Endothelial cell (in vitro differentiated cells): ENCODE measurements at regions not wholly inside any gene's neighbourhood (a gene's known extent, or its start where the extent isn't known, plus 50 kb on each side); places are given as distances from the start of the nearest gene placed in this dataset.

Source experiments
- DNase-seq: peaks from one replicate; pipeline ENCODE4 v3.0.0; 2021; ENCODE audit warnings: low spot score
- H3K27ac Mint-ChIP-seq: one replicate; pipeline ENCODE4 v1.8.0; 2021; ENCODE audit warnings: mixed read lengths, inconsistent platforms; ENCODE audit not compliant: unreplicated experiment
- H3K27me3 Mint-ChIP-seq: one replicate; pipeline ENCODE4 v1.8.0; 2021; ENCODE audit warnings: mild to moderate bottlenecking, moderate library complexity, mixed read lengths, inconsistent platforms; ENCODE audit not compliant: unreplicated experiment
- H3K36me3 Mint-ChIP-seq: one replicate; pipeline ENCODE4 v1.8.0; 2021; ENCODE audit warnings: mild to moderate bottlenecking, low read depth, mixed read lengths, inconsistent platforms; ENCODE audit not compliant: unreplicated experiment
- H3K4me1 Mint-ChIP-seq: one replicate; pipeline ENCODE4 v1.8.0; 2021; ENCODE audit warnings: mild to moderate bottlenecking, mixed read lengths, inconsistent platforms; ENCODE audit not compliant: unreplicated experiment
- H3K4me3 Mint-ChIP-seq: one replicate; pipeline ENCODE4 v1.8.0; 2021; ENCODE audit warnings: mild to moderate bottlenecking, mixed read lengths, inconsistent platforms; ENCODE audit not compliant: unreplicated experiment
- H3K9me3 Mint-ChIP-seq: one replicate; pipeline ENCODE4 v1.8.0; 2021; ENCODE audit warnings: mixed read lengths, inconsistent platforms; ENCODE audit not compliant: unreplicated experiment
- TF ChIP-seq, protein P1 (sequence below): fragments of 200-600 bp; sonication (generic); IDR thresholded peaks from one replicate; pipeline ENCODE4 v1.5.0; 2021; ENCODE audit warnings: antibody characterized with exemption; ENCODE audit not compliant: unreplicated experiment

DNA sequence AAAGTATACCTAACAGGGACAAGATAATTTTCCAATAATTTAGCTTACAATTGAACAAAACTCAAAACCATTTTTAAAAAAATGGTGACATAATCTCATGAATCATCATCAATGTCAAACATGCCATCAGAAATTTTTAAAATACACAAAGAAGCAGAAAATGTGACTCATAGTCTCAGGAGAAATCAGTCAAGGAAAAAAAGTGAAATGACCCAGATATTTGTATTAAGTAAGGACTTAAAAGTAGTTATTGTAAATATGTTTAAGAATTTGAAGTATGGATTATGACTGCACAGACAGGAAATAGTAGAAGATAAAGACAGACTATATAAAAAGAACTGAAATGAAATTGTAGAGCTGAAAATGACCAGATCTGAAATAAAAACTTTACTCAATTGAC lies 473.9 kb upstream of the SYT4 start:
- H3K27ac Mint-ChIP-seq, result no peak overlapping the region
- H3K36me3 Mint-ChIP-seq, result no peaks in the 10 kb centered on the region
- no peaks in the 10 kb centered on the region for H3K27me3 Mint-ChIP-seq
- H3K4me1 Mint-ChIP-seq, result no peaks in the 10 kb centered on the region
- no peak overlapping the region for H3K4me3 Mint-ChIP-seq
- no peak for DNase-seq
- TF ChIP-seq, protein P1, sequence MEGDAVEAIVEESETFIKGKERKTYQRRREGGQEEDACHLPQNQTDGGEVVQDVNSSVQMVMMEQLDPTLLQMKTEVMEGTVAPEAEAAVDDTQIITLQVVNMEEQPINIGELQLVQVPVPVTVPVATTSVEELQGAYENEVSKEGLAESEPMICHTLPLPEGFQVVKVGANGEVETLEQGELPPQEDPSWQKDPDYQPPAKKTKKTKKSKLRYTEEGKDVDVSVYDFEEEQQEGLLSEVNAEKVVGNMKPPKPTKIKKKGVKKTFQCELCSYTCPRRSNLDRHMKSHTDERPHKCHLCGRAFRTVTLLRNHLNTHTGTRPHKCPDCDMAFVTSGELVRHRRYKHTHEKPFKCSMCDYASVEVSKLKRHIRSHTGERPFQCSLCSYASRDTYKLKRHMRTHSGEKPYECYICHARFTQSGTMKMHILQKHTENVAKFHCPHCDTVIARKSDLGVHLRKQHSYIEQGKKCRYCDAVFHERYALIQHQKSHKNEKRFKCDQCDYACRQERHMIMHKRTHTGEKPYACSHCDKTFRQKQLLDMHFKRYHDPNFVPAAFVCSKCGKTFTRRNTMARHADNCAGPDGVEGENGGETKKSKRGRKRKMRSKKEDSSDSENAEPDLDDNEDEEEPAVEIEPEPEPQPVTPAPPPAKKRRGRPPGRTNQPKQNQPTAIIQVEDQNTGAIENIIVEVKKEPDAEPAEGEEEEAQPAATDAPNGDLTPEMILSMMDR, result no peak
- H3K9me3 Mint-ChIP-seq, result no peaks in the 10 kb centered on the region

DNA sequence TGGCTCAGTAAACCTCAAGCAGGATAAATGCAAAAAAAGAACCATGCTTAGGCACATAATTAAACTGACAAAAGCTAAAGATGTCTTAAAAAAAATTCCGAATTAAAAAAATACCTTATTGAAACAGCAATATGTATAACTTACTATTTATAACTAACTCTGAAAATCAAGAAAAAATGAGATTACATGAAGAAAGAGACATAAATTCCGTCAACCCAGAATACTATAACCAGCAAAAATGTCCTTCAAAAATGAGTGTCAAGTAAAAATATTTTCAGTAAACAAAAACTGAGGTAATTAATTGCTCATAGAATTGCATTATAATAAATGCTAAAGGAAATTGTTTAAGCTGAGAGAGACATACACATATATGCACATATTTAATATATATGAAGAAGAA lies 474.5 kb upstream of the SYT4 start:
- no peak overlapping the region for H3K4me3 Mint-ChIP-seq
- H3K36me3 Mint-ChIP-seq, result no peaks in the 10 kb centered on the region
- TF ChIP-seq, protein P1, result no peak
- H3K27me3 Mint-ChIP-seq, result no peaks in the 10 kb centered on the region
- no peak for DNase-seq
- H3K27ac Mint-ChIP-seq, result no peak overlapping the region
- no peaks in the 10 kb centered on the region for H3K4me1 Mint-ChIP-seq
- no peaks in the 10 kb centered on the region for H3K9me3 Mint-ChIP-seq

DNA sequence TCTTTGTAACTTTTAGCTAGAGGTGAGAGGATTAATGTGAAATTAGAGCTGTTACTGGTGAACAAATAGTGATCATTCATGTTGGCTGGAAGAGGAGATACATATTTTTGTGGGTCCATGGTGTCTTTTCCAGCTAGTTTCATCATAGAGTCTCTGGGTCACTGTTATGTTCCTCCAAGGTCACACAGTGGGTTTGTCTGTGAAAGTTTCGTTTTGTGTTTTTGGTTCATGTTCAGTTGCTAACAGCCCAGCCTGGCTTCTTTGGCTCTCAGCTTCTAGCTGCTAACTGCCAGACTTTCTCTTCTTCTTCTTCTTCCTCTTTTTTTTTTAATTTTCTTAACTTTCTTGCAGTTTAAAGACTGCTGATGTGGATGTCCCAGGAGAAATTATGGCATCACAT lies 480.0 kb upstream of the SYT4 start:
- H3K27ac Mint-ChIP-seq, result no peak overlapping the region
- no peak for DNase-seq
- TF ChIP-seq, protein P1, result no peak
- H3K9me3 Mint-ChIP-seq, result no peaks in the 10 kb centered on the region
- H3K4me1 Mint-ChIP-seq, result no peaks in the 10 kb centered on the region
- H3K36me3 Mint-ChIP-seq, result no peaks in the 10 kb centered on the region
- H3K27me3 Mint-ChIP-seq, result no peaks in the 10 kb centered on the region
- no peak overlapping the region for H3K4me3 Mint-ChIP-seq

DNA sequence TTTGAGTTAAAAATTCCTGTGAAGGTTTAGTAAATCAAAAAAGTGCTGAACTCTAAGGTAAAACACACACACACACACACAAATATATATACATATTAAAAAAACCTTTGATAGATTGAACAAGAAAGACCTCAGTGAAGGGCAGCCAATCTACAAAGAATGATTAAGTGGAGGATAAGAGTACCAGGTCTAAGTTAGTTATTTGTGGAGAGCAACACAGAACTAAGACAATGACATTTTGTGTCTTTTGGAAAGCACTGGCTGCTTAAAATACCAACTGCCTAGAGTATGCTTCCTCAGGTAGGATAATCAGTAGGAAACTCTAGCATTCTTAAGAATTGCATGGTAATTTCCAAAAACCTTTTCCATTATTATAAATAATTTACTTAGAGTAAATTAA lies 481.4 kb upstream of the SYT4 start:
- no peaks in the 10 kb centered on the region for H3K27me3 Mint-ChIP-seq

DNA sequence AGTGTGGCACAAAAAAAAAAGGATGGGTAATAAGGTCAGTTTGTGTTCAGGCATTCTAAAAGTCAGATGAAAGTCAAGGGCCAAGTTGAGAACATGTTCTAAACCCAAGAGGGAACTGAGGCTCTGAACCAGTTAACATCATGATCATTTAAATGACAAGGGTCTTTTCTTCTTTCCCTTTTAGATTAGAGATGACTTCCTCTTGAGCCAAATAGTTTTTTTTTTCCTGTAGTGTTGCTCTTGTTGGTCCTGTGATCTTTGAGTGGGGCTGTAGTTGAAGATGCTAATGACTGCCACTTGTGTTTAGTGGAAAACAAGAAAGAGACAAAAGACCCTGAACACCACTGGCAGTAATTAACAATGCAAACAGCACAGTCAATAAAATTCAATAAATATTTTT lies 482.7 kb upstream of the SYT4 start:
- Mint-ChIP-seq H3K27ac (no peak overlapping the region), H3K9me3 (no peaks in the 10 kb centered on the region), H3K36me3 (no peaks in the 10 kb centered on the region), H3K27me3 (no peaks in the 10 kb centered on the region), H3K4me3 (no peak overlapping the region), H3K4me1 (no peaks in the 10 kb centered on the region)
- TF ChIP-seq, protein P1, result no peak
- no peak for DNase-seq

More for the DNA sequence above, 481.4 kb upstream of the SYT4 start:
- no peaks in the 10 kb centered on the region for H3K9me3 Mint-ChIP-seq
- no peak overlapping the region for H3K4me3 Mint-ChIP-seq
- TF ChIP-seq, protein P1, result no peak
- no peak overlapping the region for H3K27ac Mint-ChIP-seq
- no peaks in the 10 kb centered on the region for H3K4me1 Mint-ChIP-seq
- no peaks in the 10 kb centered on the region for H3K36me3 Mint-ChIP-seq
- DNase-seq, result no peak
